GM23338 (cell line): ENCODE measurements at regions not wholly inside any gene's neighbourhood (a gene's known extent, or its start where the extent isn't known, plus 50 kb on each side); places are given as distances from the start of the nearest gene placed in this dataset.

Experiments
- CREB1 ChIP-seq: fragments of 250-450 bp; sonication (Bioruptor Pico); IDR thresholded peaks from 2 replicates; pipeline ENCODE4 v1.5.0; 2020; ENCODE audit warnings: low read depth, mild to moderate bottlenecking, moderate library complexity
- CTCF ChIP-seq, 2 experiments: fragments of 200-600 bp in 1 of 2; sonication (generic) in 1 of 2; conservative IDR thresholded peaks; 2 replicates each; pipeline versions ENCODE4 v1.5.1 to v1.6.1; 2016 to 2017; ENCODE audit warnings: antibody characterized with exemption in 2 of 2, low read depth in 2 of 2, mild to moderate bottlenecking in 2 of 2, moderate library complexity in 1 of 2
- EZH2 ChIP-seq: fragments of 200-600 bp; sonication (generic); IDR thresholded peaks from one replicate; pipeline ENCODE4 v1.8.0; 2017; ENCODE audit warnings: antibody characterized with exemption, mild to moderate bottlenecking, low read depth; ENCODE audit not compliant: unreplicated experiment
- EZH2phosphoT487 ChIP-seq: fragments of 200-600 bp; sonication (generic); IDR thresholded peaks from one replicate; pipeline ENCODE4 v1.8.1; 2018; ENCODE audit warnings: antibody characterized with exemption; ENCODE audit not compliant: unreplicated experiment
- NANOG ChIP-seq: IDR thresholded peaks from 2 replicates; pipeline ENCODE4 v1.6.1; 2016; ENCODE audit warnings: antibody characterized with exemption, borderline replicate concordance
- POLR2AphosphoS5 ChIP-seq: IDR thresholded peaks from 2 replicates; pipeline ENCODE4 v1.6.1; 2016; ENCODE audit warnings: antibody characterized with exemption, low read depth
- TF ChIP-seq, protein P1 (sequence below): IDR thresholded peaks from one replicate; pipeline ENCODE4 v1.6.1; 2018; ENCODE audit warnings: antibody characterized with exemption; ENCODE audit not compliant: unreplicated experiment
- TF ChIP-seq, protein P2 (sequence below): fragments of 250-450 bp; sonication (Bioruptor Pico); IDR thresholded peaks from 2 replicates; pipeline ENCODE4 v1.5.0; 2020; ENCODE audit warnings: mild to moderate bottlenecking, moderate library complexity

- TF ChIP-seq CTCF (conservative IDR thresholded peaks at IDR 0.05; ENCODE audit: low read depth in 2 of 2): no peak
- TF ChIP-seq EZH2: no peak
- TF ChIP-seq EZH2phosphoT487: no peak
- TF ChIP-seq, protein P1, sequence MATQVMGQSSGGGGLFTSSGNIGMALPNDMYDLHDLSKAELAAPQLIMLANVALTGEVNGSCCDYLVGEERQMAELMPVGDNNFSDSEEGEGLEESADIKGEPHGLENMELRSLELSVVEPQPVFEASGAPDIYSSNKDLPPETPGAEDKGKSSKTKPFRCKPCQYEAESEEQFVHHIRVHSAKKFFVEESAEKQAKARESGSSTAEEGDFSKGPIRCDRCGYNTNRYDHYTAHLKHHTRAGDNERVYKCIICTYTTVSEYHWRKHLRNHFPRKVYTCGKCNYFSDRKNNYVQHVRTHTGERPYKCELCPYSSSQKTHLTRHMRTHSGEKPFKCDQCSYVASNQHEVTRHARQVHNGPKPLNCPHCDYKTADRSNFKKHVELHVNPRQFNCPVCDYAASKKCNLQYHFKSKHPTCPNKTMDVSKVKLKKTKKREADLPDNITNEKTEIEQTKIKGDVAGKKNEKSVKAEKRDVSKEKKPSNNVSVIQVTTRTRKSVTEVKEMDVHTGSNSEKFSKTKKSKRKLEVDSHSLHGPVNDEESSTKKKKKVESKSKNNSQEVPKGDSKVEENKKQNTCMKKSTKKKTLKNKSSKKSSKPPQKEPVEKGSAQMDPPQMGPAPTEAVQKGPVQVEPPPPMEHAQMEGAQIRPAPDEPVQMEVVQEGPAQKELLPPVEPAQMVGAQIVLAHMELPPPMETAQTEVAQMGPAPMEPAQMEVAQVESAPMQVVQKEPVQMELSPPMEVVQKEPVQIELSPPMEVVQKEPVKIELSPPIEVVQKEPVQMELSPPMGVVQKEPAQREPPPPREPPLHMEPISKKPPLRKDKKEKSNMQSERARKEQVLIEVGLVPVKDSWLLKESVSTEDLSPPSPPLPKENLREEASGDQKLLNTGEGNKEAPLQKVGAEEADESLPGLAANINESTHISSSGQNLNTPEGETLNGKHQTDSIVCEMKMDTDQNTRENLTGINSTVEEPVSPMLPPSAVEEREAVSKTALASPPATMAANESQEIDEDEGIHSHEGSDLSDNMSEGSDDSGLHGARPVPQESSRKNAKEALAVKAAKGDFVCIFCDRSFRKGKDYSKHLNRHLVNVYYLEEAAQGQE: no peak
- TF ChIP-seq CREB1 (CRISPR knock-in tag): no peak
- no peak for TF ChIP-seq NANOG
- no peak for TF ChIP-seq POLR2AphosphoS5
- TF ChIP-seq, protein P2, sequence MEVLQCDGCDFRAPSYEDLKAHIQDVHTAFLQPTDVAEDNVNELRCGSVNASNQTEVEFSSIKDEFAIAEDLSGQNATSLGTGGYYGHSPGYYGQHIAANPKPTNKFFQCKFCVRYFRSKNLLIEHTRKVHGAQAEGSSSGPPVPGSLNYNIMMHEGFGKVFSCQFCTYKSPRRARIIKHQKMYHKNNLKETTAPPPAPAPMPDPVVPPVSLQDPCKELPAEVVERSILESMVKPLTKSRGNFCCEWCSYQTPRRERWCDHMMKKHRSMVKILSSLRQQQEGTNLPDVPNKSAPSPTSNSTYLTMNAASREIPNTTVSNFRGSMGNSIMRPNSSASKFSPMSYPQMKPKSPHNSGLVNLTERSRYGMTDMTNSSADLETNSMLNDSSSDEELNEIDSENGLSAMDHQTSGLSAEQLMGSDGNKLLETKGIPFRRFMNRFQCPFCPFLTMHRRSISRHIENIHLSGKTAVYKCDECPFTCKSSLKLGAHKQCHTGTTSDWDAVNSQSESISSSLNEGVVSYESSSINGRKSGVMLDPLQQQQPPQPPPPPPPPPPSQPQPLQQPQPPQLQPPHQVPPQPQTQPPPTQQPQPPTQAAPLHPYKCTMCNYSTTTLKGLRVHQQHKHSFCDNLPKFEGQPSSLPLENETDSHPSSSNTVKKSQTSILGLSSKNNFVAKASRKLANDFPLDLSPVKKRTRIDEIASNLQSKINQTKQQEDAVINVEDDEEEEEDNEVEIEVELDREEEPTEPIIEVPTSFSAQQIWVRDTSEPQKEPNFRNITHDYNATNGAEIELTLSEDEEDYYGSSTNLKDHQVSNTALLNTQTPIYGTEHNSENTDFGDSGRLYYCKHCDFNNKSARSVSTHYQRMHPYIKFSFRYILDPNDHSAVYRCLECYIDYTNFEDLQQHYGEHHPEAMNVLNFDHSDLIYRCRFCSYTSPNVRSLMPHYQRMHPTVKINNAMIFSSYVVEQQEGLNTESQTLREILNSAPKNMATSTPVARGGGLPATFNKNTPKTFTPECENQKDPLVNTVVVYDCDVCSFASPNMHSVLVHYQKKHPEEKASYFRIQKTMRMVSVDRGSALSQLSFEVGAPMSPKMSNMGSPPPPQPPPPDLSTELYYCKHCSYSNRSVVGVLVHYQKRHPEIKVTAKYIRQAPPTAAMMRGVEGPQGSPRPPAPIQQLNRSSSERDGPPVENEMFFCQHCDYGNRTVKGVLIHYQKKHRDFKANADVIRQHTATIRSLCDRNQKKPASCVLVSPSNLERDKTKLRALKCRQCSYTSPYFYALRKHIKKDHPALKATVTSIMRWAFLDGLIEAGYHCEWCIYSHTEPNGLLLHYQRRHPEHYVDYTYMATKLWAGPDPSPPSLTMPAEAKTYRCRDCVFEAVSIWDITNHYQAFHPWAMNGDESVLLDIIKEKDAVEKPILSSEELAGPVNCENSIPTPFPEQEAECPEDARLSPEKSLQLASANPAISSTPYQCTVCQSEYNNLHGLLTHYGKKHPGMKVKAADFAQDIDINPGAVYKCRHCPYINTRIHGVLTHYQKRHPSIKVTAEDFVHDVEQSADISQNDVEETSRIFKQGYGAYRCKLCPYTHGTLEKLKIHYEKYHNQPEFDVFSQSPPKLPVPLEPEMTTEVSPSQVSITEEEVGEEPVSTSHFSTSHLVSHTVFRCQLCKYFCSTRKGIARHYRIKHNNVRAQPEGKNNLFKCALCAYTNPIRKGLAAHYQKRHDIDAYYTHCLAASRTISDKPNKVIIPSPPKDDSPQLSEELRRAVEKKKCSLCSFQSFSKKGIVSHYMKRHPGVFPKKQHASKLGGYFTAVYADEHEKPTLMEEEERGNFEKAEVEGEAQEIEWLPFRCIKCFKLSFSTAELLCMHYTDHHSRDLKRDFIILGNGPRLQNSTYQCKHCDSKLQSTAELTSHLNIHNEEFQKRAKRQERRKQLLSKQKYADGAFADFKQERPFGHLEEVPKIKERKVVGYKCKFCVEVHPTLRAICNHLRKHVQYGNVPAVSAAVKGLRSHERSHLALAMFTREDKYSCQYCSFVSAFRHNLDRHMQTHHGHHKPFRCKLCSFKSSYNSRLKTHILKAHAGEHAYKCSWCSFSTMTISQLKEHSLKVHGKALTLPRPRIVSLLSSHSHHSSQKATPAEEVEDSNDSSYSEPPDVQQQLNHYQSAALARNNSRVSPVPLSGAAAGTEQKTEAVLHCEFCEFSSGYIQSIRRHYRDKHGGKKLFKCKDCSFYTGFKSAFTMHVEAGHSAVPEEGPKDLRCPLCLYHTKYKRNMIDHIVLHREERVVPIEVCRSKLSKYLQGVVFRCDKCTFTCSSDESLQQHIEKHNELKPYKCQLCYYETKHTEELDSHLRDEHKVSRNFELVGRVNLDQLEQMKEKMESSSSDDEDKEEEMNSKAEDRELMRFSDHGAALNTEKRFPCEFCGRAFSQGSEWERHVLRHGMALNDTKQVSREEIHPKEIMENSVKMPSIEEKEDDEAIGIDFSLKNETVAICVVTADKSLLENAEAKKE (CRISPR knock-in tag): no peak
Measured at GRCh38 chr1:193325042-193325441, 138.6 kb upstream of the B3GALT2 start.
